Right lobe of liver (tissue), 6 donors: ENCODE measurements at regions not wholly inside any gene's neighbourhood (a gene's known extent, or its start where the extent isn't known, plus 50 kb on each side); places are given as distances from the start of the nearest gene placed in this dataset.

Experiments used
- ATAC-seq, 4 donors: fragments of 200-7000 bp; cut with Tn5 transposase; one replicate each; pipeline ENCODE4 v1.9.1; 2020; ENCODE audit warnings: mild to moderate bottlenecking in 4 of 4, moderate library complexity in 4 of 4
- DNase-seq, 3 donors: peaks; one replicate each; pipeline ENCODE4 v3.0.0-alpha.2; 2020
- H3K27ac ChIP-seq, 3 donors: fragments of 200-600 bp; one replicate each; pipeline ENCODE4 v1.8.0; 2022
- H3K27me3 ChIP-seq, 2 donors: fragments of 200-600 bp; one replicate each; pipeline ENCODE4 v1.8.0; 2022
- H3K36me3 ChIP-seq, 4 donors: fragments of 200-600 bp; sonication (generic) in 1 of 4; one replicate each; pipeline versions ENCODE4 v1.5.1 to v1.8.0; 2017 to 2022; ENCODE audit warnings: control low read depth in 1 of 4
- H3K4me1 ChIP-seq, 4 donors: fragments of 200-600 bp; sonication (generic) in 1 of 4; one replicate each; pipeline versions ENCODE4 v1.5.1 to v1.8.0; 2017 to 2022; ENCODE audit warnings: control low read depth in 1 of 4
- H3K4me3 ChIP-seq, 3 donors: fragments of 200-600 bp; one replicate each; pipeline ENCODE4 v1.8.0; 2022
- H3K9me3 ChIP-seq, 4 donors: fragments of 200-600 bp; sonication (generic) in 1 of 4; one replicate each; pipeline versions ENCODE4 v1.5.1 to v1.8.0; 2017 to 2022; ENCODE audit warnings: control low read depth in 1 of 4
- POLR2A ChIP-seq: fragments of 450-650 bp; IDR thresholded peaks from one replicate; pipeline ENCODE4 v1.6.1; 2017; ENCODE audit warnings: antibody characterized with exemption, mild to moderate bottlenecking
- WGBS: methylation state at CpG from one replicate; pipeline ENCODE4 v1.1.6; 2018; ENCODE audit warnings: low coverage, low lambda C conversion rate; ENCODE audit not compliant: insufficient coverage; ENCODE audit errors: missing lambda C conversion rate; 5-methylcytosine and 5-hydroxymethylcytosine counted together
- intact Hi-C, 2 donors: fragments of 100-400 bp; cut with DNase I; formaldehyde crosslinking; loops; one replicate each; pipeline versions ENCODE4 v1.11.2 to v1.14.1; 2022
- TF ChIP-seq, protein P1 (sequence below), 4 donors: fragments of 200-600 bp in 3 of 4; fragments of 450-650 bp in 1 of 4; IDR thresholded peaks; one replicate each; pipeline versions ENCODE4 v1.5.1 to v1.8.0; 2016 to 2022; ENCODE audit warnings: antibody characterized with exemption in 4 of 4, mild to moderate bottlenecking in 2 of 4
- donor health status: DM: no; HTN: yes; CAD: no.
- donor health status: DM: no; HTN: no; CAD: no.
- donor health status: DM: no; HTN: no; CAD: no.
- donor health status: DM: no; HTN: yes; CAD: no.
- donor health status: DM: no; HTN: yes; CAD: no.

DNA sequence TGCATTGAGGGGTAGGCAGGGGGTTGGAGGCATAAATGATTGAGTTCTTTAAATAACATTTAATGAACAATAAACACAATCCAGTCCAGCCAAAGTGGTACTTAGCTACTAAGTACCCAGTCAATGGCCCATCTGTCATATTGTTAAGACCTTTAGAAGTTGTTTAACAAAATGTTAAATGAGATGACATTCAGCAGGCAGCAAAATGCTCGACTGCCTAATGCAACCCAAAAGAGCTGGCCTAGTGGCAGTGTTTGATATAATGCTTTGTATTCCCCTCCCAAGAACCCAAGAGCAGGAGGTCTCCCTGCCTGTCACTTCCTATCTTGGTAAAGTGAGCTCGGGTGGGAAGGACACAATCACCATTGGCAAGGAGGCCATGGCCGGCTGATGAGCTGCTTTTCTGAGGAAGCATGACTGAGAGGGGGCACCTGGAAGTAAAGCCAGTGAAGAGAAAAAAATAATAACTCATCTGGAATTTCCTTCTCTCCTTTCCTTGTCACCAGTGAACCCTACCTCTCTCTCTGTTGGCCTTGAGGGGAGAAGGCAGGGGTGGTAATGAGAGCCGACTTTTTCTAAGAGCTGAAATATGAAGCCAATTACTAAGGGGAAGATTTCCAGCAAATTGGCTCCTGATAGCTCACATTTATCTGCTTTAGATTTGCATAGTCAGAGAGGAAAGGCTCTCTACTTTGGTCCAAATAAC, 140.6 kb downstream of the C1D start:
- Histone ChIP-seq H3K27ac (no peak overlapping the region), H3K4me1 (no peaks in the 10 kb centered on the region), H3K27me3 (no peaks in the 10 kb centered on the region), H3K9me3 (no peaks in the 10 kb centered on the region), H3K36me3 (no peaks in the 10 kb centered on the region), H3K4me3 (no peak overlapping the region)
- 23% methylated on average over 4 of the region's 4 CpGs for WGBS
- ATAC-seq = no peak
- intact Hi-C loops = no loop called here
- DNase-seq = no peak
- TF ChIP-seq, protein P1, sequence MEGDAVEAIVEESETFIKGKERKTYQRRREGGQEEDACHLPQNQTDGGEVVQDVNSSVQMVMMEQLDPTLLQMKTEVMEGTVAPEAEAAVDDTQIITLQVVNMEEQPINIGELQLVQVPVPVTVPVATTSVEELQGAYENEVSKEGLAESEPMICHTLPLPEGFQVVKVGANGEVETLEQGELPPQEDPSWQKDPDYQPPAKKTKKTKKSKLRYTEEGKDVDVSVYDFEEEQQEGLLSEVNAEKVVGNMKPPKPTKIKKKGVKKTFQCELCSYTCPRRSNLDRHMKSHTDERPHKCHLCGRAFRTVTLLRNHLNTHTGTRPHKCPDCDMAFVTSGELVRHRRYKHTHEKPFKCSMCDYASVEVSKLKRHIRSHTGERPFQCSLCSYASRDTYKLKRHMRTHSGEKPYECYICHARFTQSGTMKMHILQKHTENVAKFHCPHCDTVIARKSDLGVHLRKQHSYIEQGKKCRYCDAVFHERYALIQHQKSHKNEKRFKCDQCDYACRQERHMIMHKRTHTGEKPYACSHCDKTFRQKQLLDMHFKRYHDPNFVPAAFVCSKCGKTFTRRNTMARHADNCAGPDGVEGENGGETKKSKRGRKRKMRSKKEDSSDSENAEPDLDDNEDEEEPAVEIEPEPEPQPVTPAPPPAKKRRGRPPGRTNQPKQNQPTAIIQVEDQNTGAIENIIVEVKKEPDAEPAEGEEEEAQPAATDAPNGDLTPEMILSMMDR (IDR thresholded peaks at IDR 0.05) = no peak
- TF ChIP-seq POLR2A = no peak

DNA sequence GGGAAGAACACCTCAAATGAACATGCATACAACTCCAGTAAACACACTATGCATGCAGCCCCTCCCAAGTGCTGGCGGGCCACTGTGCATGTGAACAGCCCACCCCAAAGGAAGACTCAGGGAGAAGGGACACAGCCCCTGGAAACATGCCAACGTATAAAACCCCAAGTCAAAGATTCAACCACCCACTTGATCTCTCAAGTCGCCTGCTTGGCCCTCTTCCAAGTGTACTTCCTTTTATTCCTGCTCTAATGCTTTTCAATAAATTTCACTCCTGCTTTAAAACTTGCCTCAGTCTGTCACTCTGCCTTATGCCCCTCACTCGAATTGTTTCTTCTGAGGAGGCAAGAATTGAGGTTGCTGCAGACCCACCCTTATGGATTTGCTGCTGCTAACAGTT, 139.1 kb downstream of the C1D start:
- Histone ChIP-seq H3K27me3 (no peaks in the 10 kb centered on the region), H3K36me3 (no peaks in the 10 kb centered on the region), H3K9me3 (no peaks in the 10 kb centered on the region), H3K27ac (no peak overlapping the region), H3K4me1 (no peaks in the 10 kb centered on the region), H3K4me3 (no peak overlapping the region)
- ATAC-seq (no peak), DNase-seq (no peak)
- TF ChIP-seq, protein P1 (IDR thresholded peaks at IDR 0.05) = no peak
- TF ChIP-seq POLR2A = no peak
- intact Hi-C loops = no loop called here
- WGBS = 14% methylated on average over 3 of the region's 4 CpGs

DNA sequence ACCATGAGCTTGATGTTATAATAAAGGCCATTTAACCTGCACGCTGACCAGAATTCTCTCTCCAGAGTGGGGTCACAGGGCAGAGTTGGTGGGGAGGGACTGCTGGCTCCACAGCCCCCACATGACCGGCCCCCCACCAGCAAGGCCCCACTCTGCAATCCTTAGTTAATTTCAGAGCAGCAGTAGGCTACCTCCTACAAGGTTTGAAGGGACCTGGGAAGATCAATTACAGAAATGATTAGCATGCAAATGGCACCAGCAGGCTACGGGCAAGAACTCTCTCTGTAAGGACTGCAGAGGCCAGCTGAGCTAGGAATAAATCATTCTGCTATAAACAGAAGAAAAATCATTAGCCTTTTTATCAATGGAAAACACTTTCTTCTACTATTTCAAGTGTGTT, 135.3 kb downstream of the C1D start:
- ATAC-seq (no peak), DNase-seq (no peak)
- 28% methylated on average over 3 of the region's 3 CpGs for WGBS
- Histone ChIP-seq H3K27me3 (no peaks in the 10 kb centered on the region), H3K4me1 (no peaks in the 10 kb centered on the region), H3K27ac (no peak overlapping the region), H3K4me3 (no peak overlapping the region), H3K36me3 (no peaks in the 10 kb centered on the region), H3K9me3 (no peaks in the 10 kb centered on the region)
- intact Hi-C loops = no loop called here
- TF ChIP-seq, protein P1 (IDR thresholded peaks at IDR 0.05) = no peak
- TF ChIP-seq POLR2A = no peak

DNA sequence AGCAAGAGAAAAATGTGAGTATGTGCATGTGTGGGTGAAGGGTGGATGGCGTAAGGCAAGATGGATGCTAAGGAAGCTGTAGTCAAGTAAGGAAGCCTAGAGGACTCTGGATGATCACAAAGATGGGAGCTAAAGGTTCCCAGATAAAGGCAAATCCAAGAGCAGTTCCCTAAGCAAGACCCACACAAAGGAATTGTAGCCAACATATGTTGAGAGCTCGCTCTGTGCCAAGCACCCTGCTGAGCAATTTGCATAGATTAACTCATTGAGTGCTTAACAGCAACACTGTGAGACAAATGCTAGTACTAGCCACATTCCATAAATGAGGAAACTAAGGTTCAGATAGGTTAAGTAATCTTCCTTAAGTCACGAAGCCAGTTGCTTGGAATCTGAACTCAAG, 132.6 kb downstream of the C1D start:
- no peak overlapping the region for H3K27ac ChIP-seq
- no peaks in the 10 kb centered on the region for H3K9me3 ChIP-seq
- WGBS = 35% methylated on average over 2 of the region's 3 CpGs
- H3K4me1 ChIP-seq = no peaks in the 10 kb centered on the region
- no peak for ATAC-seq
- no peak overlapping the region for H3K4me3 ChIP-seq
- TF ChIP-seq, protein P1 (IDR thresholded peaks at IDR 0.05) = no peak
- TF ChIP-seq POLR2A = no peak
- no peaks in the 10 kb centered on the region for H3K27me3 ChIP-seq
- intact Hi-C loops = no loop called here
- DNase-seq = no peak
- H3K36me3 ChIP-seq = no peaks in the 10 kb centered on the region
